ENCODE measurements at regions not wholly inside any gene's neighbourhood (a gene's known extent, or its start where the extent isn't known, plus 50 kb on each side); places are given as distances from the start of the nearest gene placed in this dataset.

DNA sequence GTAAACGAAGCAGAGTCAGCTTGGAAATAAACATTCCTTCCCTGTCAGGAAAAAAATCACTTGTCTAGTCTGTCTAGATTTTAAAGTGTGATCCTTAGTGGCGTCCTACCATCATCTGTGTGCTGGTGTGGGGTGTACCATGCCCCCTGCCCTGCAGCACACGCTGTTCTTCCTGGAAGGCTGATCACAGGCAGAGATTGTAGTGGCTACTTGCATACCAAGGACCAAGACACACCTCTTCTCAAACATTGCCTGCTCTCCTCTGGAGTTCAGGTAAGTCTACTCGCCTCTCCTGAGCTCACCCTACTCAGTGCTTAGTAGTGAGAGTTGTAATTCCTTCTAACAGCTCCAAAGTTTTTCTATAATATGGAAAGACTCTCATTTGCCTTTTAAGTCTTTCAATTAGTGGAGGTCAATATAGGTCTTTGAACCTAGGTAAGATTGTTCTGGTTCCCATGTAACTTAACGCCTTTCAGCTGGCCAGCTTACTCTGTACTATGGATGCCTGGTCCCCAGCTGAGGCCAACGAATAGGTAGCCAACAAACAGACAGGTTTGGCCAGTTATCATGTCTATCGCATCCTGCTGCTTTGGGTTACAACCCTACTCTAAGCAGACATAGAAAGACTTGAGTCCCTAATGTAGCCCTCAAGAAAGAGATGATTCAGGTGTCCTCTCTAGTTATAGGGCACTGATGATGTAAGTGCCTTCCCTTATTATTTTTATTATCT lies 55.4 kb downstream of the XCL1 start:
- Mint-ChIP-seq H3K9me3 (no peaks in the 10 kb centered on the region), H3K27me3 (ENCODE audit: insufficient read depth) (peaks cover 2% of the 10 kb centered on the region; the same call in 1 of the 2 replicates), H3K27ac (no peak overlapping the region), H3K4me1 (ENCODE audit: low read depth) (peaks cover 18% of the 10 kb centered on the region), H3K36me3 (ENCODE audit: low read depth) (no peaks in the 10 kb centered on the region), H3K4me3 (no peak overlapping the region)
- DNase-seq, result no peak
- TF ChIP-seq, protein P1, sequence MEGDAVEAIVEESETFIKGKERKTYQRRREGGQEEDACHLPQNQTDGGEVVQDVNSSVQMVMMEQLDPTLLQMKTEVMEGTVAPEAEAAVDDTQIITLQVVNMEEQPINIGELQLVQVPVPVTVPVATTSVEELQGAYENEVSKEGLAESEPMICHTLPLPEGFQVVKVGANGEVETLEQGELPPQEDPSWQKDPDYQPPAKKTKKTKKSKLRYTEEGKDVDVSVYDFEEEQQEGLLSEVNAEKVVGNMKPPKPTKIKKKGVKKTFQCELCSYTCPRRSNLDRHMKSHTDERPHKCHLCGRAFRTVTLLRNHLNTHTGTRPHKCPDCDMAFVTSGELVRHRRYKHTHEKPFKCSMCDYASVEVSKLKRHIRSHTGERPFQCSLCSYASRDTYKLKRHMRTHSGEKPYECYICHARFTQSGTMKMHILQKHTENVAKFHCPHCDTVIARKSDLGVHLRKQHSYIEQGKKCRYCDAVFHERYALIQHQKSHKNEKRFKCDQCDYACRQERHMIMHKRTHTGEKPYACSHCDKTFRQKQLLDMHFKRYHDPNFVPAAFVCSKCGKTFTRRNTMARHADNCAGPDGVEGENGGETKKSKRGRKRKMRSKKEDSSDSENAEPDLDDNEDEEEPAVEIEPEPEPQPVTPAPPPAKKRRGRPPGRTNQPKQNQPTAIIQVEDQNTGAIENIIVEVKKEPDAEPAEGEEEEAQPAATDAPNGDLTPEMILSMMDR (IDR thresholded peaks at IDR 0.05), result no peak

DNA sequence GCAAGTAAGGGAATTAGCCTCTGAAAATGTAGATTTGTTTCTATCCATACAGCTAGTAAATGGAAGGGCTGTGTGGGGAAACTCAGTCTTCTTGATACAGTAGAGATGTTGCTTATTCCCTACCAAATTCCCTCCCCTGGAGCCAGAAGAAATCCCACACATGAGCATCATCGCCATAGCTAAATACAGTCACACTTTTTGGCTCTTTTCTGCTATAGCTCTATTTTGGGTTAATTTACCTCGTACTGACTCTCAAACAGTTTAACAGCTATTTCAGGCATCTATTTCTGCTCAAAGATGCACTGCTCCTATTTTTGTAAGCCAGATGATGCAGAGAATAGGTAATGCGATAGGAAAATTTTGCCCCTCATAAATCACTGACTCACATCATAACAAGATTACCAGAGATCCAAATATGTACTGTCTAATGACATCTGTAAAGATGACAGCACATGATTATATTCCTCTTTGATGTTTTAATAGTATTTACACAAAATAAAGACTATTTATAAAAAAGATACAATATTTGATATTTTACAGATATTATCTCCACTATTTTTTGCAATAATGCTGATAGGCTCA lies 58.6 kb downstream of the XCL1 start:
- Mint-ChIP-seq H3K4me3 (no peak overlapping the region), H3K36me3 (ENCODE audit: low read depth) (no peaks in the 10 kb centered on the region), H3K4me1 (ENCODE audit: low read depth) (peaks cover 13% of the 10 kb centered on the region), H3K27me3 (ENCODE audit: insufficient read depth) (peaks cover 2% of the 10 kb centered on the region; the same call in 1 of the 2 replicates), H3K27ac (no peak overlapping the region), H3K9me3 (no peaks in the 10 kb centered on the region)
- no peak for DNase-seq
- TF ChIP-seq, protein P1 (IDR thresholded peaks at IDR 0.05), result no peak

DNA sequence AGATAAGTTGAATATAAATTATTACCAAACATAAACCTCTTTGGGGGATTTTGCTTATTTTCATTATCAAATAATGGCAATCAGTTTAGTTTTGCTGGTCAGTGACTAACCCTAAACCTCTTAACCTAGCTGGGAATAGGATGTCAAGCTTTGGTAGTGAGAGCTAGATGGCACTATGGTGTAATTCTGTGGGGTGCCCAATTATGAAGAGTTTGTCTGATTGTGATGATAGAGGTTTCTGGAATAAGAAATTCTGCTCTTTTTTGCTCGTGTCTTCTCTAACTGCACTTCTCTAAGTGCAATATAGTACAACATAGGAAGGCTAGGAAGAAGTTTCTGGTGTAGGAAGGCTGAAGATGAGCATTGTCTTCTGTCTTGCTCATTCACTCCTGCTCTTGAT lies 59.8 kb downstream of the XCL1 start:
- no peaks in the 10 kb centered on the region for H3K36me3 Mint-ChIP-seq (ENCODE audit: low read depth)
- no peak for DNase-seq
- 0 out of 2 replicates have a peak, but pooled peaks cover 2% of the 10 kb centered on the region for H3K27me3 Mint-ChIP-seq (ENCODE audit: insufficient read depth)
- H3K9me3 Mint-ChIP-seq, result no peaks in the 10 kb centered on the region
- no peak overlapping the region for H3K4me3 Mint-ChIP-seq
- peaks cover 13% of the 10 kb centered on the region for H3K4me1 Mint-ChIP-seq (ENCODE audit: low read depth)
- TF ChIP-seq, protein P1 (IDR thresholded peaks at IDR 0.05), result peak; percentile 17; the same call in 1 of the 2 replicates
- H3K27ac Mint-ChIP-seq, result no peak overlapping the region

DNA sequence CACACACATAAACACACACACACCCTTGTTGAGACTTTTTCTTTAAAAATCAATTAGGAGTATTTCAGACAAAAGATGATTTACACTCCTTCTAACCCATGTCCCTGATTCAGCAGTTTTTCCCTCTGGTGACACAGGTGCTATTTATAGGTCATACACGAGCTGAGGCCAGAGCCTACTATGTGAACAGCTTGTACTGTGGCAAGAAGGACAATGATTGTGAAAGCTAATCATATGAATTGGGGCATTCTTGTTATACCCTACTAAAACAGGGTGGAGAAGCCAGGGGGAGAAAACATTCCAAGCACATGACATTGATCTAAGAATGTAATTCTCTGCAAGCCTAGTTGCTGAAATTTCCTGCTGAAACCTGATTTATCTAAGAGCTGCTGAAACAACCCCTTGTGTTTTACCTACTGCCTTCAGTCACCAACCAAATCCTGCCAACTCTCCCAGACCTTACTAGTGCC lies 60.3 kb downstream of the XCL1 start:
- peaks cover 13% of the 10 kb centered on the region for H3K4me1 Mint-ChIP-seq (ENCODE audit: low read depth)
- no peak overlapping the region for H3K4me3 Mint-ChIP-seq
- DNase-seq, result peak; percentile 16

DNA sequence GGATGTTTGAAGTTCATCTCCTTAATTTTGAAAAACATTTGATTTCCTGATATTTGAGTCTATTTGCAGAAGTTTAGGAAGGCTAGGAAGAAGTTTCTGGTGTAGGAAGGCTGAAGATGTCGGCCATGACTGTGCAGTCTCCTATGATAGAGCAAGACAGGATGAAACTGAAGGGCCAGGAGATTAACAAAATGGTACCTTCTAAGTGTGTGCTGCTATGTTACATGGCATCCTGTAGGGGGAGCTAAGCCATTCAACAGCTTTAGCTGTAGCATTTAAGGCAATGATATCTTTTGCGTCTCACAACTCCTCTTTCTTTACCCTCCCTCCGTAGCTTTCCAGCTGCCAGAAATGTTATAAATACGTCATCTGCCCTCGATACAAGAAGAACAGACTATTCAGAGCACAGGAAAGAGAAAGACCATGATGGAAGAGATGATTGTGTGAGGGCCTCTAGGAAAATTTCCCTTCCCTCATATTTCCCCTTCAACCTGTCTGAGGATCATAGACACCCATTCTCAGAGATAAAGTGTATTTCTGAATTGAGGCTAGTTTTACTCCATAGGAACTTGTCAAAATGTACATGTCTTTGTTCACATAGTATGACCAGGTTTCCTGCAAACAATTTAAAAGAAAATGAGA lies 61.1 kb downstream of the XCL1 start:
- Mint-ChIP-seq H3K9me3 (no peaks in the 10 kb centered on the region), H3K27me3 (ENCODE audit: insufficient read depth) (0 out of 2 replicates have a peak, but pooled peaks cover 2% of the 10 kb centered on the region), H3K4me3 (no peak overlapping the region), H3K27ac (no peak overlapping the region; the same call in 1 of the 2 replicates), H3K36me3 (ENCODE audit: low read depth) (no peaks in the 10 kb centered on the region), H3K4me1 (ENCODE audit: low read depth) (peaks cover 13% of the 10 kb centered on the region)
- DNase-seq, result peak; percentile 39
- TF ChIP-seq, protein P1 (IDR thresholded peaks at IDR 0.05), result peak; percentile 83

More for the DNA sequence above, 60.3 kb downstream of the XCL1 start:
- TF ChIP-seq, protein P1 (IDR thresholded peaks at IDR 0.05), result no peak
- no peak overlapping the region; the same call in 1 of the 2 replicates for H3K27ac Mint-ChIP-seq
- H3K27me3 Mint-ChIP-seq (ENCODE audit: insufficient read depth), result 0 out of 2 replicates have a peak, but pooled peaks cover 2% of the 10 kb centered on the region
- H3K9me3 Mint-ChIP-seq, result no peaks in the 10 kb centered on the region
- H3K36me3 Mint-ChIP-seq (ENCODE audit: low read depth), result no peaks in the 10 kb centered on the region
